T-cell (primary cell): ENCODE measurements at regions not wholly inside any gene's neighbourhood (a gene's known extent, or its start where the extent isn't known, plus 50 kb on each side); places are given as distances from the start of the nearest gene placed in this dataset.

Source experiments
- ATAC-seq, 4 experiments: fragments of 200-7000 bp in 3 of 4; fragments of 150-1000 bp in 1 of 4; cut with Tn5 transposase; replicated peaks in 1 of 4; 1 replicate in 3 of 4; 2 replicates in 1 of 4; pipeline ENCODE4 v1.10.0; 2021; ENCODE audit warnings: moderate library complexity in 3 of 4, mild to moderate bottlenecking in 2 of 4, moderate number of reproducible peaks in 1 of 4
- CTCF ChIA-PET, 2 donors: fragments of 300-600 bp; sonication (Branson Sonifier 250); formaldehyde crosslinking; loops; one replicate each; lab custom pipeline; 2022; ENCODE audit warnings: antibody characterized with exemption in 2 of 2; lab: Charles Lee
- POLR2A ChIA-PET, 2 donors: fragments of 300-600 bp; sonication (Branson Sonifier 250); formaldehyde crosslinking; loops; one replicate each; lab custom pipeline; 2022; ENCODE audit warnings: antibody characterized with exemption in 2 of 2; lab: Charles Lee
- DNase-seq, 35 experiments: peaks; one replicate each; pipeline versions ENCODE4 v3.0.0 to v3.0.0-alpha.2; 2013 to 2023
- H3K27ac ChIP-seq: one replicate; pipeline ENCODE4 v1.5.1; 2013; ENCODE audit warnings: low read length
- H3K27me3 ChIP-seq, 2 experiments: replicated peaks in 1 of 2; 1 replicate in 1 of 2; 2 replicates in 1 of 2; pipeline versions ENCODE4 v1.6.1 to v1.7.0; 2013; ENCODE audit warnings: low read length in 1 of 2, mixed read lengths in 1 of 2; ENCODE audit not compliant: control insufficient read depth in 2 of 2, insufficient read depth in 2 of 2; ENCODE audit errors: extremely low read depth in 1 of 2
- H3K36me3 ChIP-seq, 2 donors: 1 replicate in 1 of 2; 2 replicates in 1 of 2; pipeline versions ENCODE4 v1.6.1 to v1.7.0; 2013; ENCODE audit warnings: low read length in 1 of 2; ENCODE audit not compliant: control insufficient read depth in 2 of 2, insufficient read depth in 1 of 2; ENCODE audit errors: extremely low read depth in 1 of 2
- H3K4me1 ChIP-seq, 2 experiments: 1 replicate in 1 of 2; 2 replicates in 1 of 2; pipeline versions ENCODE4 v1.6.1 to v1.7.0; 2013; ENCODE audit warnings: low read length in 2 of 2, mixed read lengths in 1 of 2; ENCODE audit not compliant: insufficient read depth in 2 of 2, control insufficient read depth in 1 of 2; ENCODE audit errors: extremely low read depth in 1 of 2
- H3K4me3 ChIP-seq, 2 donors: 1 replicate in 1 of 2; 2 replicates in 1 of 2; pipeline versions ENCODE4 v1.5.1 to v1.7.0; 2013; ENCODE audit warnings: mild to moderate bottlenecking in 2 of 2, low read length in 1 of 2, moderate library complexity in 1 of 2; ENCODE audit not compliant: control insufficient read depth in 1 of 2; ENCODE audit errors: extremely low read depth in 1 of 2
- H3K9me3 ChIP-seq: 2 replicates; pipeline ENCODE4 v1.7.0; 2013
- H3K27ac Mint-ChIP-seq, 2 donors: one replicate each; pipeline ENCODE4 v1.8.0; 2020 to 2021; ENCODE audit warnings: mild to moderate bottlenecking in 2 of 2, mixed read lengths in 2 of 2
- H3K27me3 Mint-ChIP-seq, 2 donors: one replicate each; pipeline ENCODE4 v1.8.0; 2021 to 2022; ENCODE audit warnings: mixed read lengths in 2 of 2
- H3K36me3 Mint-ChIP-seq: one replicate; pipeline ENCODE4 v1.8.0; 2021; ENCODE audit warnings: mixed read lengths
- H3K4me1 Mint-ChIP-seq, 3 donors: one replicate each; pipeline ENCODE4 v1.8.0; 2020 to 2022; ENCODE audit warnings: mixed read lengths in 3 of 3, mild to moderate bottlenecking in 1 of 3
- H3K4me3 Mint-ChIP-seq, 3 donors: one replicate each; pipeline ENCODE4 v1.8.0; 2020 to 2022; ENCODE audit warnings: mild to moderate bottlenecking in 3 of 3, mixed read lengths in 3 of 3, moderate library complexity in 3 of 3
- H3K9me3 Mint-ChIP-seq, 3 donors: one replicate each; pipeline ENCODE4 v1.8.0; 2020 to 2022; ENCODE audit warnings: mixed read lengths in 3 of 3
- WGBS: methylation state at CpG from one replicate; pipeline ENCODE4 v1.1.5; 2013; ENCODE audit warnings: missing lambda C conversion rate; ENCODE audit not compliant: insufficient coverage; 5-methylcytosine and 5-hydroxymethylcytosine counted together

- Mint-ChIP-seq H3K4me3 (no peak overlapping the region), H3K36me3 (no peaks in the 10 kb centered on the region), H3K27me3 (no peaks in the 10 kb centered on the region), H3K9me3 (peaks cover 4 to 12% (median 5%) of the 10 kb centered on the region in 3 donors), H3K27ac (no peak overlapping the region), H3K4me1 (no peaks in the 10 kb centered on the region)
- H3K9me3 ChIP-seq = no peaks in the 10 kb centered on the region
- ATAC-seq (no peak), DNase-seq (no peak)
- WGBS = no CpG with 5 or more reads among the region's 3 CpGs
- POLR2A ChIA-PET = no interaction called here
- no peaks in the 10 kb centered on the region for H3K27me3 ChIP-seq
- H3K36me3 ChIP-seq = no peaks in the 10 kb centered on the region
- no peaks in the 10 kb centered on the region for H3K4me1 ChIP-seq
- H3K27ac ChIP-seq = no peak overlapping the region
- CTCF ChIA-PET = no interaction called here
- no peak overlapping the region for H3K4me3 ChIP-seq
Measured at GRCh38 chr4:164488114-164488513, 265.8 kb upstream of the SMIM31 start.

GRCh38 chr4:164501074-164501473, 252.9 kb upstream of the SMIM31 start:
- no peak overlapping the region for H3K4me3 ChIP-seq
- Mint-ChIP-seq H3K36me3 (no peaks in the 10 kb centered on the region), H3K4me3 (no peak overlapping the region), H3K4me1 (no peaks in the 10 kb centered on the region), H3K9me3 (peaks cover 0 to 6% (median 4%) of the 10 kb centered on the region in 3 donors), H3K27me3 (no peaks in the 10 kb centered on the region), H3K27ac (no peak overlapping the region)
- DNase-seq = no peak
- H3K36me3 ChIP-seq = no peaks in the 10 kb centered on the region
- ChIA-PET POLR2A (no interaction called here), CTCF (no interaction called here)
- no peaks in the 10 kb centered on the region for H3K4me1 ChIP-seq
- H3K27ac ChIP-seq = no peak overlapping the region
- no peaks in the 10 kb centered on the region for H3K9me3 ChIP-seq
- H3K27me3 ChIP-seq = no peaks in the 10 kb centered on the region
- ATAC-seq = no peak

GRCh38 chr4:164503874-164504273, 250.1 kb upstream of the SMIM31 start:
- 70% methylated on average over 2 of the region's 3 CpGs for WGBS
- peaks cover 0 to 4% (median 0%) of the 10 kb centered on the region in 3 donors for H3K9me3 Mint-ChIP-seq

GRCh38 chr4:164508097-164508496, 245.8 kb upstream of the SMIM31 start:
- Histone ChIP-seq H3K4me3 (no peak overlapping the region), H3K4me1 (no peaks in the 10 kb centered on the region), H3K27ac (no peak overlapping the region), H3K36me3 (no peaks in the 10 kb centered on the region), H3K9me3 (no peaks in the 10 kb centered on the region), H3K27me3 (no peaks in the 10 kb centered on the region)
- H3K36me3 Mint-ChIP-seq = no peaks in the 10 kb centered on the region
- ChIA-PET POLR2A (no interaction called here), CTCF (no interaction called here)
- H3K27ac Mint-ChIP-seq = no peak overlapping the region
- peaks cover 0 to 3% (median 0%) of the 10 kb centered on the region in 3 donors for H3K9me3 Mint-ChIP-seq
- H3K4me1 Mint-ChIP-seq = no peaks in the 10 kb centered on the region
- WGBS = no CpG with 5 or more reads among the region's 3 CpGs
- H3K4me3 Mint-ChIP-seq = no peak overlapping the region
- H3K27me3 Mint-ChIP-seq = no peaks in the 10 kb centered on the region
- ATAC-seq = no peak
- DNase-seq = no peak

More at GRCh38 chr4:164503874-164504273, 250.1 kb upstream of the SMIM31 start:
- Mint-ChIP-seq H3K27me3 (no peaks in the 10 kb centered on the region), H3K4me3 (no peak overlapping the region), H3K4me1 (no peaks in the 10 kb centered on the region), H3K27ac (no peak overlapping the region), H3K36me3 (no peaks in the 10 kb centered on the region)
- Histone ChIP-seq H3K27me3 (no peaks in the 10 kb centered on the region), H3K4me3 (no peak overlapping the region), H3K36me3 (no peaks in the 10 kb centered on the region), H3K4me1 (no peaks in the 10 kb centered on the region), H3K27ac (no peak overlapping the region), H3K9me3 (no peaks in the 10 kb centered on the region)
- POLR2A ChIA-PET = no interaction called here
- CTCF ChIA-PET = no interaction called here
- DNase-seq (no peak), ATAC-seq (no peak)

GRCh38 chr4:164508771-164509170, 245.2 kb upstream of the SMIM31 start:
- H3K27ac ChIP-seq = no peak overlapping the region
- no peaks in the 10 kb centered on the region for H3K9me3 ChIP-seq
- H3K27me3 Mint-ChIP-seq = no peaks in the 10 kb centered on the region
- DNase-seq (no peak), ATAC-seq (no peak)
- no peak overlapping the region for H3K4me3 Mint-ChIP-seq
- no CpG with 5 or more reads among the region's 1 CpG for WGBS
- H3K36me3 Mint-ChIP-seq = no peaks in the 10 kb centered on the region
- ChIA-PET POLR2A (no interaction called here), CTCF (no interaction called here)
- no peaks in the 10 kb centered on the region for H3K27me3 ChIP-seq
- no peak overlapping the region for H3K27ac Mint-ChIP-seq
- no peaks in the 10 kb centered on the region for H3K4me1 Mint-ChIP-seq
- H3K4me3 ChIP-seq = no peak overlapping the region
- H3K9me3 Mint-ChIP-seq = peaks cover 0 to 6% (median 0%) of the 10 kb centered on the region in 3 donors
- H3K36me3 ChIP-seq = no peaks in the 10 kb centered on the region
- no peaks in the 10 kb centered on the region for H3K4me1 ChIP-seq

- POLR2A ChIA-PET = no interaction called here
- DNase-seq (no peak), ATAC-seq (no peak)
- H3K9me3 ChIP-seq = no peaks in the 10 kb centered on the region
- no peaks in the 10 kb centered on the region for H3K4me1 ChIP-seq
- H3K9me3 Mint-ChIP-seq = peaks cover 0 to 9% (median 0%) of the 10 kb centered on the region in 3 donors
- H3K36me3 Mint-ChIP-seq = no peaks in the 10 kb centered on the region
- H3K4me1 Mint-ChIP-seq = no peaks in the 10 kb centered on the region
- H3K27me3 Mint-ChIP-seq = no peaks in the 10 kb centered on the region
- no peak overlapping the region for H3K27ac ChIP-seq
- no peaks in the 10 kb centered on the region for H3K27me3 ChIP-seq
- H3K36me3 ChIP-seq = no peaks in the 10 kb centered on the region
- no peak overlapping the region for H3K4me3 Mint-ChIP-seq
- H3K4me3 ChIP-seq = no peak overlapping the region
- H3K27ac Mint-ChIP-seq = no peak overlapping the region
- CTCF ChIA-PET = no interaction called here
- WGBS = 32% methylated on average over 3 of the region's 3 CpGs
Measured at GRCh38 chr4:164509951-164510350, 244.0 kb upstream of the SMIM31 start.

- H3K36me3 Mint-ChIP-seq = no peaks in the 10 kb centered on the region
- Histone ChIP-seq H3K27ac (no peak overlapping the region), H3K4me1 (no peaks in the 10 kb centered on the region), H3K9me3 (no peaks in the 10 kb centered on the region), H3K27me3 (no peaks in the 10 kb centered on the region), H3K36me3 (no peaks in the 10 kb centered on the region), H3K4me3 (no peak overlapping the region)
- H3K4me3 Mint-ChIP-seq = no peak overlapping the region
- no peaks in the 10 kb centered on the region for H3K4me1 Mint-ChIP-seq
- H3K27ac Mint-ChIP-seq = no peak overlapping the region
- DNase-seq (no peak), ATAC-seq (no peak)
- peaks cover 0 to 9% (median 0%) of the 10 kb centered on the region in 3 donors for H3K9me3 Mint-ChIP-seq
- CTCF ChIA-PET = no interaction called here
- no peaks in the 10 kb centered on the region for H3K27me3 Mint-ChIP-seq
- POLR2A ChIA-PET = no interaction called here
- no CpG with 5 or more reads among the region's 2 CpGs for WGBS
Measured at GRCh38 chr4:164512124-164512523, 241.8 kb upstream of the SMIM31 start.
